ENCODE measurements at regions not wholly inside any gene's neighbourhood (a gene's known extent, or its start where the extent isn't known, plus 50 kb on each side); places are given as distances from the start of the nearest gene placed in this dataset.

- Histone ChIP-seq H3K9ac (ENCODE audit: low read depth, low read length) (no peak overlapping the region), H3K36me3 (ENCODE audit: insufficient read depth, low read depth, low read length) (no peaks in the 10 kb centered on the region), H3K27me3 (ENCODE audit: insufficient read depth, low read length) (no peaks in the 10 kb centered on the region), H3K4me3 (ENCODE audit: low read length) (no peak overlapping the region), H3K4me1 (ENCODE audit: insufficient read depth, low read length) (no peaks in the 10 kb centered on the region), H3K27ac (ENCODE audit: low read length) (no peak overlapping the region), H3K9me3 (ENCODE audit: insufficient read depth, low read depth, low read length) (no peaks in the 10 kb centered on the region)
Observed at GRCh38 chr4:161010227-161010626, 1153.6 kb downstream of the FSTL5 start.
